Keratinocyte (primary cell): ENCODE measurements at regions not wholly inside any gene's neighbourhood (a gene's known extent, or its start where the extent isn't known, plus 50 kb on each side); places are given as distances from the start of the nearest gene placed in this dataset.
"Not testable (repeated sequence)": the region's sequence is repeated elsewhere in the genome, so short reads cannot be mapped to it uniquely, and the experiment has no call there.

Source experiments
- DNase-seq: peaks from one replicate; pipeline ENCODE4 v3.0.0-alpha.2; 2011; ENCODE audit warnings: low read depth, missing footprints, low spot score
- FAIRE-seq: peaks from 2 replicates; lab custom pipeline; 2011; peaks lifted over from hg19 to GRCh38; lab: Jason Lieb, UNC
- H2AFZ ChIP-seq: 2 replicates; pipeline ENCODE4 v1.6.0; 2012; ENCODE audit warnings: low read length, control low read depth, inconsistent platforms; ENCODE audit not compliant: control insufficient read depth
- H3K27ac ChIP-seq: 2 replicates; pipeline ENCODE4 v1.5.1; 2011; ENCODE audit warnings: low read length; ENCODE audit not compliant: control insufficient read depth, insufficient read depth
- H3K27me3 ChIP-seq: 3 replicates; pipeline ENCODE4 v1.6.0; 2011; ENCODE audit warnings: low read length; ENCODE audit not compliant: control insufficient read depth, insufficient read depth; ENCODE audit errors: extremely low read depth
- H3K36me3 ChIP-seq, 2 experiments: 2 replicates in 1 of 2; 3 replicates in 1 of 2; pipeline ENCODE4 v1.5.1; 2011; ENCODE audit warnings: low read length in 2 of 2, mild to moderate bottlenecking in 1 of 2; ENCODE audit not compliant: control insufficient read depth in 2 of 2, insufficient read depth in 2 of 2; ENCODE audit errors: extremely low read depth in 1 of 2
- H3K4me1 ChIP-seq: 3 replicates; pipeline ENCODE4 v1.5.1; 2011; ENCODE audit warnings: low read length; ENCODE audit not compliant: control insufficient read depth, insufficient read depth; ENCODE audit errors: extremely low read depth
- H3K4me2 ChIP-seq: 3 replicates; pipeline ENCODE4 v1.6.0; 2011; ENCODE audit warnings: low read depth, low read length; ENCODE audit not compliant: control insufficient read depth, insufficient read depth; ENCODE audit errors: extremely low read depth
- H3K4me3 ChIP-seq, 3 experiments: fragments of 200-600 bp in 1 of 3; sonication (generic) in 1 of 3; 2 replicates in 2 of 3; 3 replicates in 1 of 3; pipeline ENCODE4 v1.5.1; 2011 to 2016; ENCODE audit warnings: low read length in 3 of 3, mild to moderate bottlenecking in 3 of 3, control low read depth in 2 of 3, inconsistent platforms in 1 of 3, low read depth in 1 of 3, mixed read lengths in 1 of 3, mixed run types in 1 of 3, moderate library complexity in 1 of 3; ENCODE audit not compliant: control insufficient read depth in 2 of 3, insufficient read depth in 2 of 3; ENCODE audit errors: extremely low read depth in 1 of 3
- H3K79me2 ChIP-seq: 2 replicates; pipeline ENCODE4 v1.6.0; 2012; ENCODE audit warnings: low read length; ENCODE audit not compliant: control insufficient read depth, insufficient read depth
- H3K9ac ChIP-seq: 3 replicates; pipeline ENCODE4 v1.6.0; 2011; ENCODE audit warnings: low read length; ENCODE audit not compliant: control insufficient read depth, insufficient read depth; ENCODE audit errors: extremely low read depth
- H3K9me1 ChIP-seq: 3 replicates; pipeline ENCODE4 v1.6.0; 2011; ENCODE audit warnings: low read length; ENCODE audit not compliant: control insufficient read depth, insufficient read depth; ENCODE audit errors: extremely low read depth
- H3K9me3 ChIP-seq: 2 replicates; pipeline ENCODE4 v1.5.1; 2012; ENCODE audit warnings: low read depth, low read length; ENCODE audit not compliant: control insufficient read depth
- H4K20me1 ChIP-seq: 3 replicates; pipeline ENCODE4 v1.6.0; 2011; ENCODE audit warnings: low read length; ENCODE audit not compliant: control insufficient read depth, insufficient read depth; ENCODE audit errors: extremely low read depth
- dilution Hi-C: fragments of 300-500 bp; cut with MboI; formaldehyde crosslinking; loops from one replicate; pipeline ENCODE4 v1.7.0; 2020; ENCODE audit warnings: low sequenced_read_pairs; ENCODE audit not compliant: extremely low pct_ligation_motif_present

GRCh38 chr1:83405789-83406188, 593.1 kb downstream of the TTLL7 start:
- not testable (repeated sequence) for FAIRE-seq, H3K36me3 ChIP-seq

DNA sequence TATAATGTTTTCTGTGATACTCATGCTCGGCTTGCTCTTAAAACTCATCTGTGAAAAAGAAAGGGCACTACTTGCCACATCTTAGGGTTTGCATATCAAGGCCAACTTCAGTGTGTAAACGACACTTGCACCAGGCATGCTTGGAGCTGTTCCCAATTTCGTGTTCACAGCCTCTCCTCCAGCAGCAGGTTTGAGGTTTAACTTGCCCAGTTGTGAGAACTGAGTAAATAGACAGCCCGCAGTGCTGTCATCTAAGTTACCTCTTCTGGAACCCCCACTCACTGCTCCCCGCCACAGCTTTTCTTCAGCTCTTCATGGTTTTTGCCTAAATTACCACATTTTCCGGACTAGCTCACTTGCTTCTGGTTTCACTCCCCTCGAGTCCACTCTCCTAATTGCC, 595.4 kb downstream of the TTLL7 start:
- H3K4me2 ChIP-seq, H3K27ac ChIP-seq, H3K4me3 ChIP-seq, H3K36me3 ChIP-seq, H4K20me1 ChIP-seq, H3K27me3 ChIP-seq, dilution Hi-C loops, FAIRE-seq, DNase-seq, H3K79me2 ChIP-seq, H3K9me1 ChIP-seq, H3K4me1 ChIP-seq, H2AFZ ChIP-seq, H3K9ac ChIP-seq, H3K9me3 ChIP-seq: not testable (repeated sequence)

More at GRCh38 chr1:83405789-83406188, 593.1 kb downstream of the TTLL7 start:
- H3K9me3 ChIP-seq, H3K27me3 ChIP-seq, H3K4me2 ChIP-seq, H3K4me1 ChIP-seq, H4K20me1 ChIP-seq, dilution Hi-C loops, H2AFZ ChIP-seq, H3K79me2 ChIP-seq, H3K9ac ChIP-seq, DNase-seq, H3K27ac ChIP-seq, H3K4me3 ChIP-seq, H3K9me1 ChIP-seq: not testable (repeated sequence)

GRCh38 chr1:83401146-83401545, 597.8 kb downstream of the TTLL7 start:
- H4K20me1 ChIP-seq, H3K36me3 ChIP-seq, H3K9me1 ChIP-seq, H3K4me1 ChIP-seq, H3K9me3 ChIP-seq, H2AFZ ChIP-seq, H3K27ac ChIP-seq, dilution Hi-C loops, DNase-seq, H3K27me3 ChIP-seq, H3K4me2 ChIP-seq, H3K9ac ChIP-seq, H3K4me3 ChIP-seq, H3K79me2 ChIP-seq: not testable (repeated sequence)
- peak; percentile 69 for FAIRE-seq

DNA sequence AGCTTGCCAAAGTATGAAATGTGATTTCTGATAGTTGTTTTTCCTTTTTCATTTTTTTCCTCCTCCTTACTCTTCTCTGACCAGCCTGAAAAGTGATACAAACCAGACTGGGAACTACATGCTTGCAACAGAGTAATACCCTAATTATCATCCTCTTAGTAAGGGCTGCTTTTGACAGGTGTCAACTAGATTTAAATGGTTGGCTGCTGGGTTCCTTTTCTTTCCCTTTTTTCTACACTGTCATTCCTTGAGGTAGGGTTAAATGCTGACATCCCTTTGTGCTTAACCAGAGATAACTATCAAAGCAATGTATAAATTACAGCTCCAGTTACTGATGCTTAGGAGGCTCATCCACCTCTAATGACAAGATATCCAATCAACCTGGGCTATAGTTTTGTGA, 598.8 kb downstream of the TTLL7 start:
- H3K4me1 ChIP-seq, H4K20me1 ChIP-seq, dilution Hi-C loops, H3K36me3 ChIP-seq, H3K9me1 ChIP-seq, H3K9ac ChIP-seq, DNase-seq, H3K27me3 ChIP-seq, H3K9me3 ChIP-seq, H3K27ac ChIP-seq, H3K79me2 ChIP-seq, H2AFZ ChIP-seq, FAIRE-seq, H3K4me3 ChIP-seq, H3K4me2 ChIP-seq: not testable (repeated sequence)

- DNase-seq, H3K36me3 ChIP-seq, H3K9ac ChIP-seq, H2AFZ ChIP-seq, H3K79me2 ChIP-seq, H3K4me3 ChIP-seq, H3K27me3 ChIP-seq, H3K27ac ChIP-seq, H3K4me2 ChIP-seq, FAIRE-seq, dilution Hi-C loops, H3K9me3 ChIP-seq, H3K4me1 ChIP-seq, H4K20me1 ChIP-seq, H3K9me1 ChIP-seq: not testable (repeated sequence)
These were observed 600.8 kb downstream of the TTLL7 start for GRCh38 chr1:83398125-83398524.
